SK-N-SH (cell line): ENCODE measurements at regions not wholly inside any gene's neighbourhood (a gene's known extent, or its start where the extent isn't known, plus 50 kb on each side); places are given as distances from the start of the nearest gene placed in this dataset.

ENCODE experiments used
- CTCF ChIA-PET: fragments of 300-600, 350-600 bp; formaldehyde crosslinking; extraction: SDS; loops from one replicate; lab custom pipeline; 2021; lab: Yijun Ruan, JAX
- POLR2A ChIA-PET: fragments of 350-600 bp; sonication (Branson Sonifier 250); formaldehyde crosslinking; extraction: SDS; loops from one replicate; lab custom pipeline; 2020; ENCODE audit warnings: antibody characterized with exemption, inconsistent platforms; lab: Yijun Ruan, JAX
- DNase-seq: peaks from one replicate; pipeline ENCODE4 v3.0.0; 2012
- H2AFZ ChIP-seq: fragments of 200-600 bp; sonication (generic); 2 replicates; pipeline ENCODE4 v1.8.1; 2016; ENCODE audit warnings: antibody characterized with exemption, mild to moderate bottlenecking, low read depth
- H3F3A ChIP-seq: fragments of 200-600 bp; sonication (generic); replicated peaks from 2 replicates; pipeline ENCODE3; 2016; ENCODE audit warnings: antibody characterized with exemption, mild to moderate bottlenecking; ENCODE audit not compliant: insufficient read depth
- H3K27ac ChIP-seq, 2 experiments: fragments of 200-500 bp in 1 of 2; fragments of 200-600 bp in 1 of 2; sonication (Bioruptor generic) in 1 of 2; sonication (generic), shearing (Covaris generic) in 1 of 2; 2 replicates each; pipeline versions ENCODE4 v1.5.1 to v1.6.1; 2014 to 2016; ENCODE audit warnings: low read depth in 2 of 2, inconsistent platforms in 1 of 2, low read length in 1 of 2, mild to moderate bottlenecking in 1 of 2, mixed read lengths in 1 of 2
- H3K27me3 ChIP-seq: fragments of 200-600 bp; sonication (generic), shearing (Covaris generic); 2 replicates; pipeline ENCODE4 v1.6.1; 2016; ENCODE audit warnings: mixed run types; ENCODE audit not compliant: insufficient read depth
- H3K36me3 ChIP-seq, 2 experiments: fragments of 200-500 bp in 1 of 2; fragments of 200-600 bp in 1 of 2; sonication (Bioruptor generic) in 1 of 2; sonication (generic) in 1 of 2; replicated peaks in 1 of 2; 2 replicates each; pipeline versions ENCODE3 to v1.5.1; 2014 to 2016; ENCODE audit warnings: low read length in 1 of 2, mild to moderate bottlenecking in 1 of 2; ENCODE audit not compliant: insufficient read depth in 2 of 2, control insufficient read depth in 1 of 2
- H3K4me1 ChIP-seq, 2 experiments: fragments of 200-500 bp in 1 of 2; fragments of 200-600 bp in 1 of 2; sonication (Bioruptor generic) in 1 of 2; sonication (generic), shearing (Covaris generic) in 1 of 2; 2 replicates each; pipeline versions ENCODE4 v1.5.1 to v1.6.1; 2014 to 2016; ENCODE audit warnings: low read depth in 1 of 2, low read length in 1 of 2, mixed run types in 1 of 2; ENCODE audit not compliant: insufficient read depth in 2 of 2, control insufficient read depth in 1 of 2
- H3K4me2 ChIP-seq: fragments of 200-600 bp; sonication (generic), shearing (Covaris generic); 2 replicates; pipeline ENCODE4 v1.6.1; 2017; ENCODE audit warnings: mixed run types
- H3K4me3 ChIP-seq, 2 experiments: fragments of 200-500 bp in 1 of 2; fragments of 200-600 bp in 1 of 2; sonication (Bioruptor generic) in 1 of 2; sonication (generic), shearing (Covaris generic) in 1 of 2; 2 replicates each; pipeline versions ENCODE4 v1.5.1 to v1.8.1; 2014 to 2016; ENCODE audit warnings: low read depth in 2 of 2, inconsistent platforms in 1 of 2, low read length in 1 of 2, mild to moderate bottlenecking in 1 of 2, mixed read lengths in 1 of 2, moderate library complexity in 1 of 2
- H3K79me2 ChIP-seq: fragments of 200-600 bp; sonication (generic); 2 replicates; pipeline ENCODE4 v1.8.1; 2017; ENCODE audit warnings: mild to moderate bottlenecking; ENCODE audit not compliant: insufficient read depth
- H3K9ac ChIP-seq: fragments of 200-600 bp; sonication (generic); 2 replicates; pipeline ENCODE4 v1.6.1; 2017; ENCODE audit warnings: mixed run types
- H3K9me2 ChIP-seq: fragments of 200-600 bp; sonication (generic); 2 replicates; pipeline ENCODE4 v1.6.1; 2017; ENCODE audit warnings: mixed run types
- H3K9me3 ChIP-seq: fragments of 200-600 bp; sonication (generic); 2 replicates; pipeline ENCODE4 v1.6.1; 2017; ENCODE audit warnings: mixed run types, mild to moderate bottlenecking, moderate library complexity
- H4K20me1 ChIP-seq: fragments of 200-600 bp; sonication (generic); 2 replicates; pipeline ENCODE4 v1.6.1; 2017; ENCODE audit warnings: mild to moderate bottlenecking, mixed run types; ENCODE audit not compliant: insufficient read depth
- CTCF ChIP-seq: fragments of 200-600 bp; sonication (generic); IDR thresholded peaks from 2 replicates; pipeline ENCODE4 v1.6.1; 2017; ENCODE audit warnings: antibody characterized with exemption, mild to moderate bottlenecking, moderate library complexity
- ELF1 ChIP-seq: IDR thresholded peaks from 2 replicates; pipeline ENCODE4 v1.4.0; 2012
- EZH2phosphoT487 ChIP-seq: fragments of 200-600 bp; sonication (generic); IDR thresholded peaks from 2 replicates; pipeline ENCODE4 v1.6.1; 2017; ENCODE audit warnings: low read depth, mixed run types, mild to moderate bottlenecking, antibody characterized with exemption, moderate library complexity, borderline replicate concordance
- FOSL2 ChIP-seq: IDR thresholded peaks from 2 replicates; pipeline ENCODE4 v1.4.0; 2012; ENCODE audit warnings: low read depth, mild to moderate bottlenecking, moderate library complexity, borderline replicate concordance
- FOXJ3 ChIP-seq: sonication (generic); formaldehyde crosslinking; IDR thresholded peaks from 2 replicates; pipeline ENCODE4 v1.5.1; 2020; ENCODE audit warnings: mild to moderate bottlenecking, missing genetic modification reagents
- GATA2 ChIP-seq: sonication (generic); formaldehyde crosslinking; IDR thresholded peaks from 2 replicates; pipeline ENCODE4 v1.5.0; 2020; ENCODE audit warnings: mild to moderate bottlenecking, missing genetic modification reagents
- IRF3 ChIP-seq: fragments of 150-350 bp; IDR thresholded peaks from 2 replicates; pipeline ENCODE4 v1.6.1; 2016; ENCODE audit warnings: mild to moderate bottlenecking, low read depth, low read length
- JUND ChIP-seq: IDR thresholded peaks from 2 replicates; pipeline ENCODE4 v1.4.0; 2012
- MEF2A ChIP-seq: IDR thresholded peaks from 2 replicates; pipeline ENCODE4 v1.4.0; 2012; ENCODE audit warnings: low read depth, borderline replicate concordance
- MXI1 ChIP-seq: IDR thresholded peaks from 2 replicates; pipeline ENCODE4 v1.6.1; 2012; ENCODE audit warnings: mild to moderate bottlenecking, low read depth, low read length, improper control_type of control experiment
- NFIC ChIP-seq: IDR thresholded peaks from 2 replicates; pipeline ENCODE4 v1.4.0; 2012; ENCODE audit warnings: borderline replicate concordance
- NRF1 ChIP-seq: IDR thresholded peaks from 2 replicates; pipeline ENCODE4 v1.6.1; 2012; ENCODE audit warnings: low read depth, mild to moderate bottlenecking, low read length
- POLR2AphosphoS5 ChIP-seq: IDR thresholded peaks from 2 replicates; pipeline ENCODE4 v1.6.1; 2012; ENCODE audit warnings: low read depth, low read length
- RAD21 ChIP-seq: IDR thresholded peaks from 2 replicates; pipeline ENCODE4 v1.6.1; 2012; ENCODE audit warnings: mild to moderate bottlenecking, low read length
- REST ChIP-seq: IDR thresholded peaks from 2 replicates; pipeline ENCODE4 v1.6.1; 2012; ENCODE audit warnings: mild to moderate bottlenecking, low read depth, low read length, moderate library complexity
- RXRA ChIP-seq: IDR thresholded peaks from 2 replicates; pipeline ENCODE4 v1.4.0; 2012; ENCODE audit warnings: low read depth, mild to moderate bottlenecking, borderline replicate concordance
- TAF1 ChIP-seq: IDR thresholded peaks from 2 replicates; pipeline ENCODE4 v1.6.1; 2012; ENCODE audit warnings: low read depth, mild to moderate bottlenecking, low read length, moderate library complexity, borderline replicate concordance
- TCF12 ChIP-seq: IDR thresholded peaks from 2 replicates; pipeline ENCODE4 v1.4.0; 2012
- USF1 ChIP-seq: IDR thresholded peaks from 2 replicates; pipeline ENCODE4 v1.4.0; 2012; ENCODE audit warnings: low read depth, borderline replicate concordance
- USF2 ChIP-seq: fragments of 150-350 bp; IDR thresholded peaks from 2 replicates; pipeline ENCODE4 v1.6.1; 2017; ENCODE audit warnings: antibody characterized with exemption, low read length, low read depth, borderline replicate concordance
- YY1 ChIP-seq: IDR thresholded peaks from 2 replicates; pipeline ENCODE4 v1.4.0; 2012; ENCODE audit warnings: low read depth, mild to moderate bottlenecking
- WGBS: methylation state at CpG from one replicate; pipeline ENCODE4 v1.1.6; 2017; ENCODE audit warnings: low lambda C conversion rate; 5-methylcytosine and 5-hydroxymethylcytosine counted together

- Histone ChIP-seq H2AFZ (no peak overlapping the region), H3K9me2 (no peaks in the 10 kb centered on the region), H3K27ac (no peak overlapping the region), H3K27me3 (no peaks in the 10 kb centered on the region), H3K9me3 (0 out of 2 replicates have a peak, but pooled peaks cover 4% of the 10 kb centered on the region), H3K9ac (no peak overlapping the region), H3K4me3 (no peak overlapping the region), H3K79me2 (no peaks in the 10 kb centered on the region), H3K4me2 (no peak overlapping the region), H4K20me1 (no peaks in the 10 kb centered on the region), H3F3A (no peaks in the 10 kb centered on the region), H3K36me3 (no peaks in the 10 kb centered on the region), H3K4me1 (no peaks in the 10 kb centered on the region)
- ChIA-PET CTCF (no interaction called here), POLR2A (no interaction called here)
- TF ChIP-seq NRF1 (no peak), REST (no peak), RAD21 (peak; percentile 44), USF2 (no peak), ELF1 (no peak), EZH2phosphoT487 (no peak), FOSL2 (no peak), NFIC (no peak)
- no peak for DNase-seq
Measured at GRCh38 chr12:83462419-83462818, 775.7 kb downstream of the TMTC2 start.

- no peak overlapping the region for H3K27ac ChIP-seq
- DNase-seq, result no peak
- no peaks in the 10 kb centered on the region for H4K20me1 ChIP-seq
- no peak overlapping the region for H3K4me2 ChIP-seq
- H2AFZ ChIP-seq, result no peak overlapping the region
- H3K36me3 ChIP-seq, result no peaks in the 10 kb centered on the region
- WGBS, result 74% methylated on average over 3 of the region's 3 CpGs
- ChIA-PET POLR2A (no interaction called here), CTCF (no interaction called here)
- H3K27me3 ChIP-seq, result no peaks in the 10 kb centered on the region
- no peaks in the 10 kb centered on the region for H3K79me2 ChIP-seq
- H3K4me3 ChIP-seq, result no peak overlapping the region
- H3K9me2 ChIP-seq, result no peaks in the 10 kb centered on the region
- no peaks in the 10 kb centered on the region for H3F3A ChIP-seq
- H3K9me3 ChIP-seq, result 0 out of 2 replicates have a peak, but pooled peaks cover 4% of the 10 kb centered on the region
- no peaks in the 10 kb centered on the region for H3K4me1 ChIP-seq
- H3K9ac ChIP-seq, result no peak overlapping the region
- TF ChIP-seq IRF3 (no peak), RXRA (no peak), CTCF (no peak), YY1 (no peak), FOXJ3 (no peak), GATA2 (no peak), JUND (no peak), USF1 (no peak), NRF1 (no peak), TAF1 (no peak), MXI1 (no peak), FOSL2 (no peak), POLR2AphosphoS5 (no peak), MEF2A (no peak), TCF12 (no peak)
Measured at GRCh38 chr12:83461336-83461935, 774.7 kb downstream of the TMTC2 start.
